ENCODE measurements at regions not wholly inside any gene's neighbourhood (a gene's known extent, or its start where the extent isn't known, plus 50 kb on each side); places are given as distances from the start of the nearest gene placed in this dataset.

DNA sequence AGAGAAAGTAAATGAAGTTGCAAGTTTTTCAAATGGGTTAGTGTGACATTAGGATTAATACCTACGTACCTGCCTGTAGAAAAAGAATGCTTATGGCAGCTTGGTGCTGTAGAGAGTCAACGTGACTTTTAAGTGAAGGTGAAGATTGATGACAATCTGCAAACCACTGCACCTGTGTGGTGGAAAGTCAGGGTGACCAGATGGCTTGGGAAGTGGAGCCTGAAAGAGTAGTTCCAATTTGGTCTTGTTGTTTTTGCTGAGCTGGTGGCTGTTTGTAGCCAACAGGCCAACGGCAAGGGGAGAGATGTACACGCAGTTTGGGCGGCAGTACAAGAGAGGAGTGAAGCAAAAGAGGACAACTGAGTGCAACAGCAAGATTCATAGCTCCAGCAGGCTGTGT lies 78.1 kb upstream of the JAK1 start (continued):
- TF ChIP-seq CEBPZ (IDR thresholded peaks at IDR 0.05; ENCODE audit: low read depth, low read length) (no peak), ZBED1 (IDR thresholded peaks at IDR 0.05; ENCODE audit: borderline replicate concordance) (no peak)

GRCh38 chr1:65045022-65045817 lies 78.9 kb upstream of the JAK1 start:
- Histone ChIP-seq H3K4me3 (no peak overlapping the region), H3K9me3 (replicated peaks; ENCODE audit: control insufficient read depth, insufficient read depth, low read length) (no peaks in the 10 kb centered on the region), H3K79me2 (ENCODE audit: control insufficient read depth, insufficient read depth, low read length) (no peaks in the 10 kb centered on the region), H3K36me3 (ENCODE audit: control insufficient read depth in 2 of 2, insufficient read depth in 2 of 2, low read length in 1 of 2) (no peaks in the 10 kb centered on the region), H3K4me1 (ENCODE audit: control insufficient read depth, insufficient read depth, low read length) (no peaks in the 10 kb centered on the region; the same call in 1 of the 2 replicates), H3K27ac (ENCODE audit: control insufficient read depth, insufficient read depth) (no peak overlapping the region), H3K27me3 (replicated peaks in 1 of 2; ENCODE audit: control insufficient read depth in 2 of 2, insufficient read depth in 2 of 2, low read length in 1 of 2) (peaks cover 0 to 6% of the 10 kb centered on the region in 2 experiments; a peak in 2 of 4 replicates), H2AFZ (ENCODE audit: control insufficient read depth, low read depth, low read length) (no peak overlapping the region), H4K20me1 (ENCODE audit: control insufficient read depth, insufficient read depth) (no peaks in the 10 kb centered on the region), H3K9ac (ENCODE audit: control insufficient read depth, insufficient read depth, low read length) (no peak overlapping the region), H3K4me2 (ENCODE audit: control insufficient read depth, insufficient read depth) (no peak overlapping the region)
- intact Hi-C loops (cut with micrococcal nuclease; ENCODE audit: unreplicated experiment) = no loop called here
- no TSS peak for BruUV-seq (replicated peaks)
- DNase-seq (ENCODE audit: low read depth, low spot score) = no peak
- TF ChIP-seq ZSCAN29 (IDR thresholded peaks at IDR 0.05) = no peak
- no peak for TF ChIP-seq RAD21 (IDR thresholded peaks at IDR 0.05; ENCODE audit: insufficient read depth, low read depth, low read length)
- no peak for TF ChIP-seq CBX5 (IDR thresholded peaks at IDR 0.05; ENCODE audit: low read depth)
- TF ChIP-seq E2F4 (IDR thresholded peaks at IDR 0.05; ENCODE audit: low read depth, low read length) = no peak
- TF ChIP-seq SMC3 (IDR thresholded peaks at IDR 0.05; ENCODE audit: borderline replicate concordance, low read length) = no peak
- TF ChIP-seq STAT1 (conservative IDR thresholded peaks at IDR 0.05) = no peak
- no peak for TF ChIP-seq SMARCA5 (IDR thresholded peaks at IDR 0.05)
- no peak for TF ChIP-seq CHD4 (IDR thresholded peaks at IDR 0.05)
- no peak for TF ChIP-seq IRF4 (IDR thresholded peaks at IDR 0.05; ENCODE audit: low read depth, low read length)
- TF ChIP-seq PAX8 (IDR thresholded peaks at IDR 0.05) = no peak
- 41% methylated on average over 4 of the region's 4 CpGs for WGBS (ENCODE audit: insufficient coverage, insufficient replicate concordance, low lambda C conversion rate, missing lambda C conversion rate)
- in situ Hi-C loops (cut with MboI) = loop anchor here (25.0 kb wide), 2 partner anchors 358 to 783 kb away; no protein-coding TSS in a partner anchor
- ChIA-PET CTCF (interaction anchor here (1.5 kb wide), 1 partner anchor 19 kb away, joined by 5 read pairs; no protein-coding TSS in a partner anchor), RAD21 (ENCODE audit: unreplicated experiment) (no interaction called here), SMC1A (ENCODE audit: uncharacterized antibody, unreplicated experiment) (interaction anchor here (0.6 kb wide), 1 partner anchor 899 kb away, joined by 4 read pairs; no protein-coding TSS in a partner anchor), POLR2A (no interaction called here)
- FAIRE-seq = no peak
- no peak for ATAC-seq
